PC-3 (cell line): ENCODE measurements at regions not wholly inside any gene's neighbourhood (a gene's known extent, or its start where the extent isn't known, plus 50 kb on each side); places are given as distances from the start of the nearest gene placed in this dataset.

ENCODE experiments used
- CTCF ChIP-seq: fragments of 300-600 bp; sonication (generic); conservative IDR thresholded peaks from 2 replicates; pipeline ENCODE4 v1.5.1; 2017; ENCODE audit warnings: antibody characterized with exemption, low read depth, mild to moderate bottlenecking, low read length
- EZH2phosphoT487 ChIP-seq: fragments of 300-600 bp; sonication (generic); IDR thresholded peaks from 2 replicates; pipeline ENCODE4 v1.6.1; 2018; ENCODE audit warnings: mild to moderate bottlenecking, antibody characterized with exemption, low read length, borderline replicate concordance

- TF ChIP-seq CTCF (no peak), EZH2phosphoT487 (no peak)
These were observed 1181.6 kb downstream of the RAPGEF2 start for GRCh38 chr4:160284516-160284915.
